Esophagus muscularis mucosa (tissue), 4 donors: ENCODE measurements at regions not wholly inside any gene's neighbourhood (a gene's known extent, or its start where the extent isn't known, plus 50 kb on each side); places are given as distances from the start of the nearest gene placed in this dataset.
A peak's percentile ranks its signal among the peaks of the same experiment; 100 is the strongest.
"Not testable (repeated sequence)": the region's sequence is repeated elsewhere in the genome, so short reads cannot be mapped to it uniquely, and the experiment has no call there.

Experiments
- DNase-seq: peaks from one replicate; pipeline ENCODE4 v3.0.0-alpha.2; 2017; ENCODE audit errors: extremely low spot score
- H3K27ac ChIP-seq, 4 donors: fragments of 200-600 bp; sonication (generic); replicated peaks in 1 of 4; 1 replicate in 3 of 4; 2 replicates in 1 of 4; pipeline ENCODE4 v1.5.1; 2016 to 2019; ENCODE audit warnings: mild to moderate bottlenecking in 1 of 4
- H3K27me3 ChIP-seq, 4 donors: fragments of 200-600 bp; sonication (generic); one replicate each; pipeline versions ENCODE4 v1.5.1 to v1.6.0; 2016 to 2019
- H3K36me3 ChIP-seq, 4 donors: fragments of 200-600 bp; sonication (generic); one replicate each; pipeline ENCODE4 v1.5.1; 2016 to 2019
- H3K4me1 ChIP-seq, 4 donors: fragments of 200-600 bp; sonication (generic); one replicate each; pipeline ENCODE4 v1.5.1; 2016 to 2019
- H3K4me3 ChIP-seq, 4 donors: fragments of 200-600 bp; sonication (generic); 1 replicate in 2 of 4; 2 replicates in 2 of 4; pipeline ENCODE4 v1.5.1; 2016 to 2019; ENCODE audit warnings: mild to moderate bottlenecking in 4 of 4, moderate library complexity in 1 of 4
- H3K9me3 ChIP-seq, 4 donors: fragments of 200-600 bp; sonication (generic); 1 replicate in 3 of 4; 2 replicates in 1 of 4; pipeline ENCODE4 v1.5.1; 2016 to 2019
- EP300 ChIP-seq: sonication (generic); formaldehyde crosslinking; IDR thresholded peaks from one replicate; pipeline ENCODE4 v1.6.1; 2017; ENCODE audit warnings: antibody characterized with exemption
- POLR2A ChIP-seq: fragments of 450-650 bp; IDR thresholded peaks from one replicate; pipeline ENCODE4 v1.6.1; 2017; ENCODE audit warnings: antibody characterized with exemption, moderate library complexity, mild to moderate bottlenecking, low read depth
- POLR2AphosphoS5 ChIP-seq, 2 donors: sonication (generic); formaldehyde crosslinking; IDR thresholded peaks; one replicate each; pipeline ENCODE4 v1.6.1; 2017; ENCODE audit warnings: antibody characterized with exemption in 2 of 2
- WGBS: methylation state at CpG from one replicate; pipeline ENCODE4 v1.1.5; 2018; 5-methylcytosine and 5-hydroxymethylcytosine counted together
- intact Hi-C: fragments of 100-400 bp; cut with DNase I; formaldehyde crosslinking; loops from one replicate; pipeline ENCODE4 v1.15.1; 2023
- TF ChIP-seq, protein P1 (sequence below), 3 experiments: fragments of 200-600 bp in 2 of 3; fragments of 450-650 bp in 1 of 3; sonication (generic) in 2 of 3; IDR thresholded peaks; one replicate each; pipeline ENCODE4 v1.5.1; 2017 to 2019; ENCODE audit warnings: antibody characterized with exemption in 3 of 3, mild to moderate bottlenecking in 2 of 3, moderate library complexity in 1 of 3

GRCh38 chr16:29204806-29205135, 201.7 kb downstream of the NPIPB11 start:
- no peaks in the 10 kb centered on the region for H3K9me3 ChIP-seq
- peak overlapping the region in 2 of 4 donors; percentile 9 to 85 for H3K27ac ChIP-seq
- no peak overlapping the region for H3K4me3 ChIP-seq
- intact Hi-C loops, result no loop called here
- no peaks in the 10 kb centered on the region for H3K36me3 ChIP-seq
- H3K4me1 ChIP-seq, result peaks cover 0 to 56% (median 46%) of the 10 kb centered on the region in 4 donors
- WGBS, result 90% methylated on average over 6 of the region's 6 CpGs
- no peaks in the 10 kb centered on the region for H3K27me3 ChIP-seq
- TF ChIP-seq, protein P1, sequence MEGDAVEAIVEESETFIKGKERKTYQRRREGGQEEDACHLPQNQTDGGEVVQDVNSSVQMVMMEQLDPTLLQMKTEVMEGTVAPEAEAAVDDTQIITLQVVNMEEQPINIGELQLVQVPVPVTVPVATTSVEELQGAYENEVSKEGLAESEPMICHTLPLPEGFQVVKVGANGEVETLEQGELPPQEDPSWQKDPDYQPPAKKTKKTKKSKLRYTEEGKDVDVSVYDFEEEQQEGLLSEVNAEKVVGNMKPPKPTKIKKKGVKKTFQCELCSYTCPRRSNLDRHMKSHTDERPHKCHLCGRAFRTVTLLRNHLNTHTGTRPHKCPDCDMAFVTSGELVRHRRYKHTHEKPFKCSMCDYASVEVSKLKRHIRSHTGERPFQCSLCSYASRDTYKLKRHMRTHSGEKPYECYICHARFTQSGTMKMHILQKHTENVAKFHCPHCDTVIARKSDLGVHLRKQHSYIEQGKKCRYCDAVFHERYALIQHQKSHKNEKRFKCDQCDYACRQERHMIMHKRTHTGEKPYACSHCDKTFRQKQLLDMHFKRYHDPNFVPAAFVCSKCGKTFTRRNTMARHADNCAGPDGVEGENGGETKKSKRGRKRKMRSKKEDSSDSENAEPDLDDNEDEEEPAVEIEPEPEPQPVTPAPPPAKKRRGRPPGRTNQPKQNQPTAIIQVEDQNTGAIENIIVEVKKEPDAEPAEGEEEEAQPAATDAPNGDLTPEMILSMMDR (IDR thresholded peaks at IDR 0.05), result no peak
- TF ChIP-seq POLR2AphosphoS5 (IDR thresholded peaks at IDR 0.05) (no peak), POLR2A (no peak), EP300 (no peak)
- DNase-seq, result no peak

- H3K36me3 ChIP-seq, H3K4me3 ChIP-seq, H3K27me3 ChIP-seq, intact Hi-C loops, H3K9me3 ChIP-seq, DNase-seq: not testable (repeated sequence)
- 81% methylated on average over 16 of the region's 19 CpGs for WGBS
- H3K4me1 ChIP-seq, result peaks cover 0 to 62% (median 52%) of the 10 kb centered on the region in 4 donors
- H3K27ac ChIP-seq, result peak overlapping the region; percentile 82 to 87 (median 84)
Observed at GRCh38 chr16:29203933-29204805, 202.3 kb downstream of the NPIPB11 start.

DNA sequence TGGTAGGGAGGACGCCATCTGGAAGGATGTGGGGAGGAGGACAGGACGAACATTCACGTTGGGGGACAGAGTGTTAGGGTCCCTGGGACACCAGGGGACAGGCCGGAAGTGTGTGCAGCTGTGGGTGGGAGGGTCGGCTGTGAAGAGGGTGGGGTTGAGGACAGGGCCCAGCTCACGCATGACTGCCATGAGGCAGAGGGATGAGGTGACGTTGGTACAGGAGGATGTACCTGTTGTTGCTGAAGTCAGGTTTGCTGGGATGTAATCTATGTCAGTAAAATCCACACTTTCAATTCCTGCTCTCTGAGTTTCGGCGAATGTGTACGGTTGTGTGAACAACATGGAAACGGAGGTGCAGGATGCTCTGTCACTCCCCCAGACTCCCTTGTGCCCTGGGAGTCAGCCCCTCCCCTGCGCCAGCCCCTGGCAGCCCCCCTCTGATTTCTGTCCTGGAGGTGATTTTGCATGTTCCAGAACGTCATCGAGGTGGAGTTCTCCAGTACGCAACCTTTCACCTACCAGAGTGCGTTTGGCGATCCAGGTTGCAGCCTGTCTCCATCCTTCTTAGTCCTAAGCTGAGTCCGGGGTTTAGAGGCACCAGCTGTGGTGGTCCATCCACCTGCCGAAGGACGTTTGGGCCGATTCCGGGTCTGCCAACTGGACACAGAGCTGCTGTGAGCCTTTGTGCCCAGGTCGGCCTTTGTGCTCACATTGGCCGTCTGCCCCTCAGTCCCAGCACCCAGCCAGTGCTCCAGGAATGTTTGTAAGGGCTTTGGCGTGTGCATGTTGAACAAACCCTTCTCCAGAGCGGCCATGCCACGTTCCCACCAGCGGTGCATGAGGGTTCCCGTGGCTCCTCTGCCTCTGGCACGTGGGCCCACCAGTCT, 203.2 kb downstream of the NPIPB11 start:
- DNase-seq, H3K36me3 ChIP-seq, H3K9me3 ChIP-seq, intact Hi-C loops, H3K27me3 ChIP-seq, H3K4me3 ChIP-seq: not testable (repeated sequence)
- WGBS, result 87% methylated on average over 22 of the region's 30 CpGs
- Histone ChIP-seq H3K27ac (peak overlapping the region; percentile 82 to 87 (median 84)), H3K4me1 (peaks cover 0 to 71% (median 61%) of the 10 kb centered on the region in 4 donors)

DNA sequence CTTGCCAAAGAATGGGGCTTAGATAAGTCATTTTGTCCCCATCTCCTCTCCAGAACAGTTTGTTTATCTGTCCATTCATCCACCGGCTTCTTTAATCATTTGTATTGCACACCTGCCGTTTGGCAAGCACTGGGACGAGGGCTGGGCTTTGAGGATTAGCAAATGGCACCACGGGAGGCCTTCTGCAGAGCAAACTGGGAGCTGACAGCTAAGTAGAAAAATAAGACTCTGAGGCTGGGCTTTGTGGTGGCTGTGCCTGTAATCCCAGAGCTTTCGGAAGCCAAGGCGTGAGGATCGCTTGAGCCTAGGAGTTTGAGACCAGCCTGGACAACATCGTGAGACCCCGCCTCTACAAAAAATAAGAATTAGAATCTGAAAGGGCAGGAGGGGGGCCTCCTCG, 203.9 kb downstream of the NPIPB11 start:
- 49% methylated on average over 10 of the region's 10 CpGs for WGBS
- H3K27me3 ChIP-seq, intact Hi-C loops, H3K36me3 ChIP-seq, H3K9me3 ChIP-seq, DNase-seq, H3K4me3 ChIP-seq: not testable (repeated sequence)
- Histone ChIP-seq H3K4me1 (peaks cover 0 to 71% (median 64%) of the 10 kb centered on the region in 4 donors), H3K27ac (peak overlapping the region; percentile 82 to 87 (median 84))

- H3K4me1 ChIP-seq, result peaks cover 0 to 71% (median 64%) of the 10 kb centered on the region in 4 donors
- intact Hi-C loops, H3K4me3 ChIP-seq, H3K9me3 ChIP-seq, DNase-seq, H3K36me3 ChIP-seq, H3K27me3 ChIP-seq: not testable (repeated sequence)
- TF ChIP-seq POLR2AphosphoS5 (IDR thresholded peaks at IDR 0.05), result peak; percentile 63 to 72
- peak overlapping the region; percentile 82 to 87 (median 84) for H3K27ac ChIP-seq
- WGBS, result 42% methylated on average over 8 of the region's 8 CpGs
Observed at GRCh38 chr16:29202025-29202632, 204.4 kb downstream of the NPIPB11 start.

GRCh38 chr16:29201296-29202024, 205.1 kb downstream of the NPIPB11 start:
- H3K36me3 ChIP-seq, intact Hi-C loops, H3K4me3 ChIP-seq, H3K27me3 ChIP-seq, H3K9me3 ChIP-seq: not testable (repeated sequence)
- Histone ChIP-seq H3K27ac (peak overlapping the region; percentile 82 to 87 (median 84)), H3K4me1 (peaks cover 0 to 71% (median 64%) of the 10 kb centered on the region in 4 donors)
- peak; percentile 95 for DNase-seq
- TF ChIP-seq POLR2AphosphoS5 (IDR thresholded peaks at IDR 0.05) (peak; percentile 38 to 68), EP300 (peak; percentile 42)
- 54% methylated on average over 15 of the region's 25 CpGs for WGBS

DNA sequence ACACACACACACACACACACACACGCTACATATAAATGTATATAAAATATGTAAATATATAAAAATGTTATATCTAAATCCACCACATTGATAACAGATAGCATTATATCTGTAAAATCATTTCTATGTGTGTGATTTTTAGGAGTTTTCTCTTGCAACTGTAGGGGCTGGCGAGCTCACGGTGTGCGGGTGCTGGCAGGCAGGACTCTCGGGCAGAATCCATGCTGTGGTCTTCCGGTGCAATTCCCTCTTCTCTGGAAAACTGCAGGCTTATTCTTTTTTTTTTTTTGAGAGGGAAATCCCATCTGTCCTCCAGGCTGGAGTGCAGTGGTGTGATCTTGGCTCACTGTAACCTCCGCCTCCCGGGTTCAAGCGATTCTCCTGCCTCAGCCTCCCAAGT, 205.8 kb downstream of the NPIPB11 start:
- H3K36me3 ChIP-seq, intact Hi-C loops, H3K27me3 ChIP-seq, DNase-seq, H3K9me3 ChIP-seq, H3K4me3 ChIP-seq: not testable (repeated sequence)
- Histone ChIP-seq H3K27ac (peak overlapping the region; percentile 82 to 87 (median 84)), H3K4me1 (peaks cover 0 to 71% (median 64%) of the 10 kb centered on the region in 4 donors)
- WGBS, result 72% methylated on average over 6 of the region's 9 CpGs

DNA sequence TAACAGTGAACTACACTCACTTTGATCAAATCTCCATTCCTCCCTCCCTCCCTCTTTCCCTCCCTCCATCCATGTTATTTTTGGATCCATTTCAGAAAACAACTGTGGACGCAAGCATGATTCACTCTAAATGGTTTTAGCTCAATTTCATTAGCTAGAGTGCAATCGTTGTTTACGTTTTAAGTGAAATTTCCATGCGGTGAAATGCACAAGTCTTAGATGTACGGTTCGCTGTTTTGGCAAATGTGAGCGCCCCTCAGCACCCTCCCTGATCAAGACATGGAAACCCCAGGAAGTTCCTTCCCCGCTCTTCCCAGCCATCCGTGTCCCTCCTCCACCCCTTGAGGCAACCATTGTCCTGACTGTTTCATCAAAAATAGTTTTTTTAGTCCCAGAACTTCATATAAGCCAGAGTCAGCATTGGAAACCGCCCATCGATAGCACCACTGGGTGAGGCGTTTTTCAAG, 206.3 kb downstream of the NPIPB11 start:
- DNase-seq, result not testable (repeated sequence)
- H3K27ac ChIP-seq, result peak overlapping the region; percentile 82 to 87 (median 84)
- 49% methylated on average over 12 of the region's 12 CpGs for WGBS

More for the DNA sequence above, 206.3 kb downstream of the NPIPB11 start:
- H3K4me3 ChIP-seq, H3K36me3 ChIP-seq, H3K27me3 ChIP-seq, intact Hi-C loops, H3K9me3 ChIP-seq: not testable (repeated sequence)
- H3K4me1 ChIP-seq, result peaks cover 0 to 69% (median 62%) of the 10 kb centered on the region in 4 donors
